Cardiac fibroblast (primary cell): ENCODE measurements at regions not wholly inside any gene's neighbourhood (a gene's known extent, or its start where the extent isn't known, plus 50 kb on each side); places are given as distances from the start of the nearest gene placed in this dataset.

ENCODE experiments used
- DNase-seq, 2 donors: peaks; one replicate each; pipeline versions ENCODE4 v3.0.0 to v3.0.0-alpha.2; 2010; ENCODE audit warnings: low read depth in 2 of 2
- H3K4me3 ChIP-seq, 2 donors: replicated peaks in 1 of 2; 1 replicate in 1 of 2; 2 replicates in 1 of 2; pipeline ENCODE4 v1.5.1; 2011; ENCODE audit warnings: low read depth in 2 of 2, low read length in 2 of 2, mild to moderate bottlenecking in 2 of 2, moderate library complexity in 1 of 2
- TF ChIP-seq, protein P1 (sequence below): IDR thresholded peaks from one replicate; pipeline ENCODE4 v1.5.1; 2011; ENCODE audit warnings: low read depth, mild to moderate bottlenecking, low read length, inconsistent platforms

- TF ChIP-seq, protein P1, sequence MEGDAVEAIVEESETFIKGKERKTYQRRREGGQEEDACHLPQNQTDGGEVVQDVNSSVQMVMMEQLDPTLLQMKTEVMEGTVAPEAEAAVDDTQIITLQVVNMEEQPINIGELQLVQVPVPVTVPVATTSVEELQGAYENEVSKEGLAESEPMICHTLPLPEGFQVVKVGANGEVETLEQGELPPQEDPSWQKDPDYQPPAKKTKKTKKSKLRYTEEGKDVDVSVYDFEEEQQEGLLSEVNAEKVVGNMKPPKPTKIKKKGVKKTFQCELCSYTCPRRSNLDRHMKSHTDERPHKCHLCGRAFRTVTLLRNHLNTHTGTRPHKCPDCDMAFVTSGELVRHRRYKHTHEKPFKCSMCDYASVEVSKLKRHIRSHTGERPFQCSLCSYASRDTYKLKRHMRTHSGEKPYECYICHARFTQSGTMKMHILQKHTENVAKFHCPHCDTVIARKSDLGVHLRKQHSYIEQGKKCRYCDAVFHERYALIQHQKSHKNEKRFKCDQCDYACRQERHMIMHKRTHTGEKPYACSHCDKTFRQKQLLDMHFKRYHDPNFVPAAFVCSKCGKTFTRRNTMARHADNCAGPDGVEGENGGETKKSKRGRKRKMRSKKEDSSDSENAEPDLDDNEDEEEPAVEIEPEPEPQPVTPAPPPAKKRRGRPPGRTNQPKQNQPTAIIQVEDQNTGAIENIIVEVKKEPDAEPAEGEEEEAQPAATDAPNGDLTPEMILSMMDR = no peak
- DNase-seq = no peak
- H3K4me3 ChIP-seq = no peak overlapping the region
These were observed 227.9 kb downstream of the TBXT start for GRCh38 chr6:165939601-165940290.

DNA sequence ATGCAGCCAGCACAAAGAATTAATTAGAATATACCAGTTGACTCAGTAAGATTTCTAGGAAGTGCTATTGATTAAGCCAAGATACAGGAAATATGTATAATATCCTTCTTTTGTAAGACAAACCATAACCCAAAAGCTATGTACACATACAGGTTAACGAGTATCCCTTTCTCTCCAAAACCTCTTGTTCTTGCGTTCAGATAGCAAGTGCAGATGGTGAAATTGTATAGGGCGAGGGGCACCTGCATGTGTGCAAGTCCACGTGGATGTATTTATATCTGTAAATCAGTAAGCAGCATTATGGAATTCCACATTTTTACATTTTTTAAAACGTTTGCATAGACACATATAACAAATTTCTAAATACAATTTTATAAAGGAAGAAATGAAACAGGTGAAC lies 228.6 kb downstream of the TBXT start:
- no peak for DNase-seq
- TF ChIP-seq, protein P1 = no peak
- H3K4me3 ChIP-seq = no peak overlapping the region

- H3K4me3 ChIP-seq = no peak overlapping the region
- TF ChIP-seq, protein P1 = no peak
- DNase-seq = no peak
These were observed 229.9 kb downstream of the TBXT start for GRCh38 chr6:165937564-165938358.

DNA sequence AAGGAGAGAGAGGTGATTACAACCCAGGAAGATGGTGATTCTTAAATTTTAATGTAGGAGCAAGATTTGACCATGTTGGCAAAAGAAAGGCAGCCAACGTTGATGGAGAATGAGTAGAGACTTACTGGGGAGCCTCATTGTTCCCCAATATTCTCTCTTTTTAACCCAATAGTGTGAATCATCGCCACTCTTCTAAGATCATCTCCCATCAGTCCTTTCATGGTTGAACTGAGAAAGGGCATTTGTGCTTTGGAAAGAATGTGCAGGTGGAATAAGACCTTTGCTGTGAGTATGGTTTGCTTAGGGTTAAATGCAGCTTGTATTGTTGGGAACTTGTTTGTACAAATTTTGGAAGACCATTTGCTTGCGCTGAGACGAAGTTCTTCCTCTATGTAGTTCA lies 231.0 kb downstream of the TBXT start:
- no peak overlapping the region for H3K4me3 ChIP-seq
- no peak for DNase-seq
- TF ChIP-seq, protein P1 = no peak

GRCh38 chr6:165936096-165936495 lies 231.6 kb downstream of the TBXT start:
- H3K4me3 ChIP-seq = no peak overlapping the region
- TF ChIP-seq, protein P1 = no peak
- no peak for DNase-seq

DNA sequence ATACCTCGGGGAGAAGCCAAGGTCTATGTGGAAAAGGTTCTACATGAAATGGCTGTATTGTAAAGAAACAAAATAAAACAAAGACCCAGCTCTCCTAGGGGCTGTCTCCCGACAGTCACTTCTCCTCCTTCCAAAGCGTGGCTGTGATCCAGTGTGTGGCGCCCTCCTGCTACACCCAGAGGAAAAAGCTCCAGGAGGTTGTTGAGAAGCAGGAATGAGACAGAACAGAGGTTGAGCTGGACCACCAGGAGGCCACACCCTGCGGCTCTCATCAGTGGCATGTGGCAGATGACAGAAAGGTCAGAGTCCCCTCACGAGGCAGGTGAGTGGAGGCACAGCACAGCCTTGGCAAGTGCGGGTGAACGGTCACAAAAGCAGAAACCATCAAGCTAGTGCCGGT lies 236.0 kb downstream of the TBXT start:
- TF ChIP-seq, protein P1 = no peak
- no peak for DNase-seq
- H3K4me3 ChIP-seq = no peak overlapping the region
